HG03432 (cell line): ENCODE measurements at regions not wholly inside any gene's neighbourhood (a gene's known extent, or its start where the extent isn't known, plus 50 kb on each side); places are given as distances from the start of the nearest gene placed in this dataset.
"Not testable (repeated sequence)": the region's sequence is repeated elsewhere in the genome, so short reads cannot be mapped to it uniquely, and the experiment has no call there.

Source experiments
- ATAC-seq: cut with Tn5 transposase; IDR thresholded peaks from one replicate; pipeline ENCODE4 v1.9.1; 2021; ENCODE audit warnings: mild to moderate bottlenecking, moderate library complexity; ENCODE audit not compliant: unreplicated experiment

DNA sequence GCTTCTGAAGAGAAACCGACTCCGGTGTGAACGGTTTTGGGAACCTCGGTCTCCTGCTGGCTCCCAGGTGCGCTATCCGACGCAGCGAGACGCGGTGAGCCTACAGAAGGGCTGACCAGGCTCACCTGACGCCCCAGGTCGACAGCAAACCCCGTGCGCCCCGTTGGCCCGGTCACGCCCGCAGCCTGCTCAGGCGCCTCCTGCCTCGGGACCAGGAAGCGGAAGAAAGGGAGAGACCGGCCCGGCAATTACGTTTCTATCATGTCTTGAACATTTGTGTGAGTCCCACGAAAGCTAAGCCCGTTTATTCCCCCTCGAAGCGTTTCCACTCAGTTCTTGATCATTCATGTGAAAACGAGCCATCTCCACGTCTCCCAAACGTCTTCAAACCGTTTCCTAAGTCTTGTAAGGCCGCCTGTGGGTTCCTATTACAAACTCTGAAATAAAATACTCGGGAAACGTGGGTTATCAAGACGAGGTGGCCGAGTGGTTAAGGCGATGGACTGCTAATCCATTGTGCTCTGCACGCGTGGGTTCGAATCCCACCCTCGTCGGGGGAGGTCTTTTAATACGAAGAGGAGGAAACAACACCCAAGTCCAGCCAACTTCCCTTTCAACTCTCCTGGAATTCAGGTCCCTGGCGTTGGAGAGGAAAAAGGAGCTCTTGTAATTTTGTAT lies 150.5 kb upstream of the PRSS16 start:
- ATAC-seq: no peak

DNA sequence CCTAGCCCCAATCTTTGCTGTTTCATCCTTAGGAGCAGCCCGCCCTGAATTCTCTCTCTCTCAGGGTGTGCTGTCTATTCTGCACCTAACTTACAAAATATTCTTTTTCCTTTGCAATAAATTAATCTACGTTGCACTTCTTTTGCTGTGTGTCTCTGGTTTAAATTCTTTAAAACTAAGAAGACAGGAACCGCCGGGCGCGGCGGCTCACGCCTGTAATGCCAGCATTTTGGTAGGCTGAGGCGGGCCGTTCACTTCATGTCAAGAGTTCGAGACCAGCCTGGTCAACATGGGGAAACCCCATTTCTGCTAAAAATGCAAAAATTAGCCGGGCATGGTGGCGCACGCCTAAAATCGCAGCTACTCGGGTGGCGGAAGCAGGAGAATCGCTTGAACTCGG lies 148.5 kb upstream of the PRSS16 start:
- ATAC-seq: no peak

DNA sequence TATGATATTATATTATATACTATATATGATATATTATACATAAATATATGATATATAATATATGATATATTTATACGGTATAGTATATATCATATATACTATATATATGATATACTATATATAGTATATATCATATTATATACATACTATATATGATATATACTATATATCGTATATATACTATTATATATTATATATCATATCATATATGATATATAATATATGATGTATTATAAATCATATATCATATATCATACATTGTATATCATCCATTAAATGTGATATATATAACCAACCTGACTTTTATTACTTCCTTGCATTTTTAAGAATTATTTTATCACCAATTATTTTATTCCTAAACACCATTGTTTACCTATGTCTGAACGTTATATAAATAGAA lies 146.6 kb upstream of the PRSS16 start:
- ATAC-seq: no peak

DNA sequence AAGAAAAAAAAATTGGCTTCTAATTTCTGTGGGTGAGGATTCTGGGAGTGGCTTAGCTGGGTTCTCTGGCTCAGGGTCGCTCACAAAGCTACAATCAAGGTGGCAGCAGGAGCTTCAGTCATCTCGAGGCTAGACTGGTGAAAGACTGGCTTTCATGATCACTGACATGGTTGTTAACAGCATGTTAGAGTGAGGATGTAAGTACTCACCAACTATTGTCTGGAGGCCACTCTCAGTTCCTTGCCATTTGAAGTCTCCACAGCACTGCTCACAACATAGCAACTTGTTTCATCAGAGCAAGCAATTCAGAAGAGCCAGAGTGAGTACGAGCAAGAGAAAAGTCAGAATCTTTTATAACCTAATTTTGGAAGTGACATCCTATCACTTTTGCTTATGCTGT lies 145.7 kb upstream of the PRSS16 start:
- ATAC-seq: no peak

DNA sequence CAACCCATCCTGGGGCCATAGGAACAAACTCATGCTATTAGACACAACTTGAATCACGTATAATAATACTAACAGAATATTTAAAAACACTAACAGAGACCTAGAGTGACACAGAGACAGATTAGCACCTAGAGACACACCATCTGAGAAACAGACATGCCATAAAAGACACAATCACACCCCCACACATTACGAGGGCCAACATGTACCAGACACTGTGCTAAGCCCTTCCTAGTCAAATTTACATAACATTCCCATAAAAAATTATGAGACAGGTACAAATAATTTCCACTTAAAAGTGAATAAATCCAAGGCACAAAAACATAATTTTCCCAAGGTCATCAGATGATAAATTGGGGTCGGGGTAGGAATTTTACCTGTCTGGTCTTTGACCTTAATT lies 141.1 kb upstream of the PRSS16 start:
- ATAC-seq: no peak

DNA sequence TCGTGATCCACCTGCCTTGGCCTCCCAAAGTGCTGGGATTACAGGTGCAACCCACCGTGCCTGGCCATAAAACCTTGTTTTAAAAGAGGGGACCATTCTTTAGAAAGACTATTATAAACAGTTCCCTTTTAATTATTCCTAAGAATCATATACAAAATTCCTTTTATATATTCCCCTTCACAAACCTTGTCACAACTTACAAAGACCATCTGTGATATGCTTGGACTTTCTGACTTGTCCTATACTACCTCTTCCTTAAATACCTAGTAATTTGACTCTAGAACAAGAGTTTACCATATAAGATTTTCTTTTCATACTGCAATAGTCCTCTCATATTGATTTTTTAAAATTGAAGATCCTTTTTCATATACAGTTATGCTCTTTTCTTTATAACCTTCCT lies 135.8 kb upstream of the PRSS16 start:
- no peak for ATAC-seq

DNA sequence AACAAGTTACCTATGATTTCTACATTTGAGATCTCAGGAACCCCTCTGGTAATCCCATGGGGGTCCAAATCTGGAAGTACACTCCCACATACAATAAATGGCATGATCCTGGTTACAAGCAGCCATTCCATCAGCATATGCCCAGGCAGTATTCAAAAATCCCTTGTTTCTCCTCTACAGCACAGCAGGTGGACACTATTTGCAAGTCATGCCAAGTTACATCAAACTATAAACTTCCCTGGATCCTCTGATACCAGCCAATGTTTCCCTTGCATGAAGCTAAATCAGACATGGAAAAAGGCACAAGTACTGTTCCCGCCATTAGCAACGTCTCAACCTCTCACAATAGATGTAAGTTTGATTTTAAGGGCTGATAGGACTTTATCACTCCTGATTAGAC lies 134.5 kb upstream of the PRSS16 start:
- no peak for ATAC-seq

DNA sequence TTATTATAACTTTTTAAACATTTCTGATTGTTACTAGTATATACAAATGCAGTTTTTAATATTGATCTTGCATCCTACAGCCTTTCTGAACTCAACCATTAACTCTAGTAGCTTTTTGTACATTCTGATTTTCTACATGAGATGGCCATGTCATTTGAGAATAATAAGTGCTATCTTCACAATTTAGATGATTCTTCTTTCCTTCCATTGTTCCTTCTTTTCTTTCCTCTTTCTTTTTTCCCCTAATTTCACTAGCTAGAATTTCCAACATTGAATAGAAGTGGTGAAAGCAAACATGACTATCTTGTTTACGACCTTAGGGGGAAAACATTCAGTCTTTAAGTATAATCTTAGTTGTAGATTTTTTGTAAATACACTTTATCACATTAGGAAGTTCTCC lies 128.2 kb upstream of the PRSS16 start:
- no peak for ATAC-seq

DNA sequence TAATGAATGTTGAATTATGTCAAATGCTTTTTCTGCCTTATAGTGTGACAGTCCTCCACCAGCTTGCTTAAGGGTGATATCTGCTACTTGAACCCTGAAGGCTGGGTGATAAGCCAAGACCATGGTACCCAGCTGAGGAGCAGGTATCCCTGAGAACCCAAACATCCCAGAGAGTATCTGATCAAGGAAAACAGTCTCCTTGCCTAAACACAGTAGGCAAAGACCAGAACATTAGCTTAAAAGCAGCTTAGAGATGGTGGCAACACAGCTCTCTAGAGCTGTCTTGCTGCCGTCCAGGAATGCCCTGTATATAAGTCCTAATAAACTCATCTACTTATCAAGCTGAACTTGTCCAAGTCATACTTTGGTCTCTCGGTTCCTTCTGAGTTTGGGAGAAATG lies 127.7 kb upstream of the PRSS16 start:
- ATAC-seq: no peak

DNA sequence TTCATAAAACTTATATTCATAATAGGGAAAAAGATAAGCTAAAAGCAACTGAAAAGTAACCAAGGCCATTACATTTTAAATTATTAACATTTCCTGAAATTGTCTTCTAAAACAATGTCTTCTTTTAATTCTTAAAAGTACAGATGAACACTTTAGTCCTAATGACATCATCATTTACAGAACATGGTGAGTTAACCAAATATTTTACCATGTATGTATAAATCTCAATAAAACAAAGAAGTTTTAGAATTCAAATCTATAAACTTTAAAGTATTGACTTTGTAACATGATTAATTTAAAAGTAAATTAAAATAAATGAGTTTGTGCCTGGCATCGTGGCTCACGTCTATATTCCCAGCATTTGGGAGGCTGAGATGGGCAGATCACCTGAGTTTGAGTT lies 125.9 kb upstream of the PRSS16 start:
- ATAC-seq: no peak

DNA sequence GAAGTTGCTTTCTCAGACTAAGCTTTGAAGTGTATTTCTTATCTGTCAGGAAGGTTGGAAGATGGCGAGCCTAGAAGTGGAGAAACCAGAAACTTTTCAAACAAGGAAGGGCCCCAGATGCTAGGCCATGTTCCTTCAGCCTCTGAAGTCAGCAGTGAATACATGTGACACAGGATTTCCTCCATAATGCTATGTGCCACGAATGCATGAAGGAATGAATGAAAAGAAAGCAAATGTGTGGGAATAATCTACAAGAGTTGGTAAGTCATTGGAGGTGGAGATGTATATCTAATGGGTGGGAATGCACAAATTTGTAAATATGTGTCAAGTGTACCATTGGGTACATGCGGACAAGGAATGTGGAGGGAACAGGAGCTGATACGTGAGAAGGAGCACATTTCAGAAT lies 123.2 kb upstream of the PRSS16 start:
- no peak for ATAC-seq

DNA sequence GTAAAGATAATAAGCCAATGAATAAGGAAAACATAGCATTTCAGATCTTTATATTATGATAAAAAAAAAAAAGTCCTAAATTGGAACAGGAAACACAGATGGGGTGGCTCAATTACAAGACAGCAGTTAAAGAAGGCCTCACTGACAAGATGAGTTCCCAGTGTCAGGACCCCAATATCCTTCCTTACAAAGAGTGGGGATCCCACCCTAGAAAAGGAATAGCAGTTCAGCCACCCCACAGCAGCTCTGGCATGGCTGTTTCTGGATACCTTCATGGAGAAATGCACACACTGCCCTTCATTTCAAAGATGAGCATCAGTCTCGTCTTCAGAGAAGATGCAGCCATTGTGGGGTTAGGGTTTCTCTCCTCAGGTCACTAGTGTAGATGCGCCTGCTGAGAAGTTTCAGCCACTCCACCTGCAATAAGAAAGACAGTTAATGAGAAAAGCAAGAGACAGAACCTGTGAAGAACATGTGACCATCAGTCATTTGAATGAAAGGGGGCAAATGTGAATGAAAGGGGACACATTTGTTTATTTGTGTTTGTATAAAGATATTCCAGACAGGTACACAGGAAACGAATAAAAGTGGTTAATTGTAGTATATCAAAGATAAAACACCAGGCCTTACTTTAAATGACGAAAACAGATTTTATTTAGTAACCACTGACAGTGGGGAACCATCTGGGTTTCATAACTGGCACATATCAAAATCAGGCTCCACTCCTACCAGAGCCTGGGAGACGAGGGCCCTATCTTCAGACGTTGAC lies 121.3 kb upstream of the PRSS16 start:
- ATAC-seq: no peak

DNA sequence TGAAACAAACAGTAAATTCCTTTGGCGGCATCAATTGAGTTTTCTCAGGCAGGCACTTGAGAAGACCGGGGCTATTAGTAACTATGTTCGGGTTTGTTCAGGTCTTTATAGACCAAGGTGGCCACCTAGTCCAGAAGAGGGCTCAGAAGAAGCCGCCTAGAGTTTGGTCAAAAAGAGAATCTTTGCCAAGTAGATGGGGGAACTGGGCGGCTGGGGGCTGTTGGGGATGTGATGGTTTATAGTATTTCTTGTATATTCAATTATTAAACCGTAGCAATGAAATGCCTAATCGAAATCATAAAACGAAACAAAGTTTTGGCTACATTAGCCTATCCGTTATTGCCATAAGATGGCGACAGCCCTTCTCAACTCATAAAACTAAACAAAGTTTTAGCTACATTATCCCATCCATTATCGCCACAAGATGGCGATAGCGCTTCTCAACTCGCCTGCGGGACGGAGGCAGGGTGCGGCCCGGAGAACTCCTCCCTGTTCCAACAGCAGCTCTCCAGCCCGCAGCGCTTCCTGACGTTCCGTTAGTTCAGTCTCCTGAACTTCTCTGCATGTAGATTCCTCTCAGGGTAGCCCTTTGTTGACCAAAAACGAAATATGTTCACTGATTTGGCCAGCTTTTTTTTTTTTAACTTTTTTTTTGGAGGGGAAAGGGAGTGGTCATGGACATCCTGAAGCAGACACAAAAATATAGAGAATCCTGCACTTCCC lies 120.5 kb upstream of the PRSS16 start:
- ATAC-seq: peak; percentile 53

DNA sequence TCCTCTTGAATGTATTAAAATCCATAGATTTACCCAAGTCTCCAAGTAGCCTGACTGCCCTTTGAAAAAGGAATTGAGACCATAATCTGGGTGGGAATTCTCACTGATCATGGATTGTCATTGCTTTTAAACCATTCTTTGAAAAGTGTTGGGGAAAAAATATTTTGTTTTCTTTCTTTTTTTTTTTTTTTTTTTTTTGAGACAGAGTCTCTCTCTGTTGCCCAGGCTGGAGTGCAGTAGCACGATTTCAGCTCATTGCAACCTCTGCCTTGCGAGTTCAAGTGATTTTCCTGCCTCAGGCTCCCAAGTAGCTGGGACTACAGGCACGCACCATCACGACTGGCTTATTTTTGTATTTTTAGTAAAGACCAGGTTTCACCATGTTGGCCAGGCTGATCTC lies 119.6 kb upstream of the PRSS16 start:
- not testable (repeated sequence) for ATAC-seq

DNA sequence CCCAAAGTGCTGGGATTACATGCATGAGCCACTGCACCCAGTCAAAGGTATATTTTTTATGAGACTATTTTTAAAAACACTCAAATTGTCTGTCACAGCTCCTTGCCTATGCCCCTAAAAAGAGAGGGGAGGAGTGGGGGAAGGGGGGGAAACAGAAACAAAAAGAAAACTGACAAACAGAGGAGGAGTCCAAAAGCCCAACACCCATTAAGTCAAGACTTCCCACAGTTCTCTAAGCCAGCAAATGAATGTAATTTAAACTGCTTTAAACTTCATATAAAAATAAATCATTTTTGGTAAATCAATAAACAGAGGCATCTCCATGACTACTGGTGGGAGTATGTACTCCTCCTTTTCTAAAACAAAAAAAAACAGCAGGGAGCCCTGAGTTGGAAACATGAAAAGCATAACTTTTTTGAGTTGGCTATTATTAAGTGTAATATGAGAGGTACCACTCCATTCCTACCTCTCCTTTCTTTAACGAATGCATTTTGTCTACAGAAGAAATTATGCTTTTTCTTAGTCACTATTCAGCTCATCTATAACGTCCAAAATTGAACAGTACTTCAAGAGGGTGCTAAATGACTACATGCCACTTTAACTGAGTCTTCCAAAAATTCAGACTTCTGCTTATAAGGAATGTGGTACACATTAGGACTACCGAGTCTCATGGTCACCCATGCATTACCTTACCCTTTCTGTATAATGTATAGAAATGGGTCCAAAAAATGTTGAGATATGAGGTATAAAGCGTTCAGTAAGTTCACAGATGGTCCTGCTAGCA lies 119.0 kb upstream of the PRSS16 start:
- ATAC-seq: no peak

DNA sequence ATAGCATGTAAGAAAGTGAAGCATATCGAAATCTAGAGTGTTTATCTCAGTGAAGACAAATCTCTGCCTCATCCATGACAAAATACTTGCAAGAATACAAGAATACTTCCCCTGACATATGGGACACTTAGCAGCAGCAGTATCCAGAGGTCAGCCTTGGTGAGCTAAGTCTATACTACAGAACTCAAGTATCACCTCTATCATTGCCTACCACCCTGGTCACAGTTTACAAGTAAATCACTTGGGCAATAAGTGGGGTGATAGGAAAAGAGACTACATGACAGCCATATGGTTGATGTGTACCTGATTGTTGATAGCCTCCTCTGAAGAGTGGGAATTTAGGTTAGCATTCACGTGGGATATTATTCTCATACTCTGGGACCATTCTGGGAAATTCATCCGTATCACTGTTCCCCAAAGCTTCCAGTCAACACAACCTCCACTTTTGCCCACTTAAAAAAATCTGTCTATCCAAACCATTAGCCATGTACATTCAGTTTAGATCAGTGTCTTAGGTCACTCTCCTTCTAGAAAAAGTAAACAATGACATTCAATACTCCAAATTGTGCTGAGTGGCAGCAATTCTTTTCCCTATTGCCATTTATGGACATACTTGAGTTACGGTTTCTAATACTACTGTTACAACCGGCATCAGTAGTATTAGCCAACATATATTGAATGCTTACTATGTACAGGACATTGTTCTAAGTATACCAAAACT lies 118.2 kb upstream of the PRSS16 start:
- ATAC-seq: no peak

DNA sequence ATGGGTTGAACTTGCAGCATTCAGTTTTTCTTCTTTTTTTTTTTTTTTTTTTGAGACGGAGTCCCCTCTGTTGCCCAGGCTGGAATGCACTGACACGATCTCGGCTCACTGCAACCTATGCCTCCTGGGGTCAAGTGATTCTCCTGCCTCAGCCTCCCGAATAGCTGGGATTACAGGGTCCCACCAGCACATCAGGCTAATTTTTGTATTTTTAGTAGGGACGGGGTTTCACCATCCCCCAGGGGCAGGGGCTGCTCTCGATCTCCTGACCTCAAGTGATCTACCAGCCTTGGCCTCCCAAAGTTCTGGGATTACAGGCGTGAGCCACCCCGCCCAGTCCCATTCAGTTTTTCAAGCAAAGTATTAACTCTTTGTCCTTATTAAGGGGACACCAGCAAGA lies 117.6 kb upstream of the PRSS16 start:
- ATAC-seq: no peak

DNA sequence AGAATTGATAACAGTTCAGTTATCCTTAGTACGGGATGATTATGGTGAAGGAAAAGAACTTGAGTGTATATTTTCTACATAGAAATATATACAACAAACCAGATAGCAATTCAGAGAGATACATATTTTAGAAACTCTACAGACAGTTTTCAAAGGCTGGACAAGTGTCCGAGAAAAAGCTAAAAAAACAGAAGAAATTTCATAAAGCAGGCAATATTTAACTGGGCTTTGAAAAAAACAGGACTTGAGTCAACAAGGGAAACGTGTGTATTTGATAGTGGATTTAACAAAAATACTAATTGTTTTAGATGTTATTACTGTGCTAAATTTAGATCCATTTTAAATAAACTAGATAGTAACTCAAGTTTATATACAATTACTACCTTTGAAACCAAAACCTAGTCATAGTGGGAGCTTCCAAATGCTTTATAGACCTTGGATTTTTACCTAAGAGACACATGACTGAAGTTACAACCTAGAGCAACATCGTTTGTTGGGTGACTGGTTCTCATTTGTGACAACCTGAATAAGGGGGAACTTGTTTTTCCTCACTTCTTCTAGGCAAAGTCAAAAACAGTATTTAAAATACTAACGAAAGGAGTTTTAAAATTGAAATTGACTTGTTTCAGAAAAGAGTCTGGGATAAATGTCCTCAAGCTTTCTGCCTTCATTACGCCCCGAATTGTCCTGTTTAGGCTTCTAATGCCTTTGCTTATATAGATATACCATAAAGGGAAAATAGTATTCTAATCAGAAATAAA lies 116.7 kb upstream of the PRSS16 start:
- no peak for ATAC-seq

DNA sequence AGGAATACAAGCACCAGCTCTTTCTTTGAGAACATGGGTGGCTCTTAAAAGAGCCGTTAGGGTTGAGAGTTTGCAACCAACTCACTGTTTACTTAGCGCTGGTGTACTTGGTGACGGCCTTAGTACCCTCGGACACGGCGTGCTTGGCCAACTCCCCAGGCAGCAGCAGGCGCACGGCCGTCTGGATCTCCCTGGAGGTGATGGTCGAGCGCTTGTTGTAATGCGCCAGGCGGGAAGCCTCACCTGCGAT lies 115.3 kb upstream of the PRSS16 start:
- peak; percentile 13 for ATAC-seq
